Stimulated activated CD4-positive, alpha-beta T cell treated with anti-CD3 and anti-CD28 coated beads, Interleukin-4, amount 100 ng/mL, for 48 hours (primary cell): ENCODE measurements at regions not wholly inside any gene's neighbourhood (a gene's known extent, or its start where the extent isn't known, plus 50 kb on each side); places are given as distances from the start of the nearest gene placed in this dataset.
A peak's percentile ranks its signal among the peaks of the same experiment; 100 is the strongest.
"Not testable (repeated sequence)": the region's sequence is repeated elsewhere in the genome, so short reads cannot be mapped to it uniquely, and the experiment has no call there.

Experiments
- DNase-seq, 2 donors: peaks; one replicate each; pipeline ENCODE4 v3.0.0-alpha.2; 2020; ENCODE audit warnings: low read depth in 2 of 2

- DNase-seq: no peak
These were observed 87.1 kb upstream of the ZNF281 start for GRCh38 chr1:200496937-200497336.

GRCh38 chr1:200495901-200496300 lies 86.1 kb upstream of the ZNF281 start:
- no peak for DNase-seq

GRCh38 chr1:200493344-200493743 lies 83.5 kb upstream of the ZNF281 start:
- no peak for DNase-seq

- no peak for DNase-seq
These were observed 81.3 kb upstream of the ZNF281 start for GRCh38 chr1:200491103-200491502.

- DNase-seq: no peak
These were observed 80.3 kb upstream of the ZNF281 start for GRCh38 chr1:200490183-200490582.

- DNase-seq: no peak
These were observed 78.7 kb upstream of the ZNF281 start for GRCh38 chr1:200488375-200489165.

- no peak for DNase-seq
These were observed 77.8 kb upstream of the ZNF281 start for GRCh38 chr1:200487650-200488049.

GRCh38 chr1:200486634-200487033 lies 76.8 kb upstream of the ZNF281 start:
- DNase-seq: no peak

GRCh38 chr1:200484438-200484946 lies 74.7 kb upstream of the ZNF281 start:
- not testable (repeated sequence) for DNase-seq

GRCh38 chr1:200483491-200484143 lies 73.8 kb upstream of the ZNF281 start:
- peak; percentile 27 to 62 for DNase-seq

- no peak for DNase-seq
These were observed 71.1 kb upstream of the ZNF281 start for GRCh38 chr1:200480964-200481363.

GRCh38 chr1:200479816-200480215 lies 70.0 kb upstream of the ZNF281 start:
- no peak for DNase-seq

- DNase-seq: no peak
These were observed 69.2 kb upstream of the ZNF281 start for GRCh38 chr1:200478945-200479558.

GRCh38 chr1:200478239-200478623 lies 68.4 kb upstream of the ZNF281 start:
- DNase-seq: no peak

- DNase-seq: no peak
These were observed 64.8 kb upstream of the ZNF281 start for GRCh38 chr1:200474633-200475032.

- no peak for DNase-seq
These were observed 64.0 kb upstream of the ZNF281 start for GRCh38 chr1:200473698-200474371.

- no peak for DNase-seq
These were observed 61.9 kb upstream of the ZNF281 start for GRCh38 chr1:200471739-200472138.

GRCh38 chr1:200468264-200469001 lies 58.6 kb upstream of the ZNF281 start:
- no peak for DNase-seq

GRCh38 chr1:200464784-200465400 lies 55.1 kb upstream of the ZNF281 start:
- no peak for DNase-seq
